ENCODE measurements at regions not wholly inside any gene's neighbourhood (a gene's known extent, or its start where the extent isn't known, plus 50 kb on each side); places are given as distances from the start of the nearest gene placed in this dataset.

- H3K36me3 ChIP-seq (ENCODE audit: insufficient read depth in 1 of 2, low read depth in 1 of 2), result no peaks in the 10 kb centered on the region
- ATAC-seq (peak; percentile 85 to 97 (median 86)), DNase-seq (no peak)
- H3K4me1 ChIP-seq, result no peaks in the 10 kb centered on the region
- no peaks in the 10 kb centered on the region for H3K27me3 ChIP-seq (ENCODE audit: insufficient read depth in 3 of 3, low read length in 2 of 3)
- intact Hi-C loops (cut with DNase I), result no loop called here
- H3K27ac ChIP-seq, result peak overlapping the region; percentile 39
- no peak overlapping the region for H3K4me3 ChIP-seq
- 86 to 88% (median 88%) methylated on average over 12 of the region's 12 CpGs for WGBS, 3 donors
- H3K9me3 ChIP-seq, result peaks cover 3% of the 10 kb centered on the region
- TF ChIP-seq CTCF (IDR thresholded peaks at IDR 0.05), result no peak
Observed at GRCh38 chr6:105780146-105780860, 305.8 kb upstream of the PRDM1 start.

GRCh38 chr6:105779110-105779509 is 307.0 kb upstream of the PRDM1 start:
- 36 to 54% (median 48%) methylated on average over 5 of the region's 5 CpGs for WGBS, 3 donors
- H3K27ac ChIP-seq, result no peak overlapping the region
- intact Hi-C loops (cut with DNase I), result no loop called here
- ATAC-seq (peak in 1 of 4 donors; percentile 63), DNase-seq (no peak)
- H3K4me3 ChIP-seq, result no peak overlapping the region
- H3K27me3 ChIP-seq (ENCODE audit: insufficient read depth in 3 of 3, low read length in 2 of 3), result no peaks in the 10 kb centered on the region
- no peak for TF ChIP-seq CTCF (IDR thresholded peaks at IDR 0.05)
- H3K4me1 ChIP-seq, result no peaks in the 10 kb centered on the region
- H3K36me3 ChIP-seq (ENCODE audit: insufficient read depth in 1 of 2, low read depth in 1 of 2), result no peaks in the 10 kb centered on the region
- H3K9me3 ChIP-seq, result peaks cover 9% of the 10 kb centered on the region

GRCh38 chr6:105775095-105775494 is 311.0 kb upstream of the PRDM1 start:
- DNase-seq, result no peak
- Histone ChIP-seq H3K9me3 (peaks cover 9% of the 10 kb centered on the region), H3K4me3 (no peak overlapping the region), H3K27ac (no peak overlapping the region), H3K27me3 (ENCODE audit: insufficient read depth in 3 of 3, low read length in 2 of 3) (no peaks in the 10 kb centered on the region), H3K36me3 (ENCODE audit: insufficient read depth in 1 of 2, low read depth in 1 of 2) (no peaks in the 10 kb centered on the region), H3K4me1 (no peaks in the 10 kb centered on the region)
- no peak for ATAC-seq
- 77 to 93% (median 85%) methylated on average over 1 of the region's 1 CpG for WGBS, 3 donors
- intact Hi-C loops (cut with DNase I), result no loop called here
- TF ChIP-seq CTCF (IDR thresholded peaks at IDR 0.05), result no peak

- DNase-seq (no peak), ATAC-seq (no peak)
- no peaks in the 10 kb centered on the region for H3K27me3 ChIP-seq (ENCODE audit: insufficient read depth in 3 of 3, low read length in 2 of 3)
- 80 to 94% (median 89%) methylated on average over 1 of the region's 1 CpG for WGBS, 3 donors
- H3K4me1 ChIP-seq, result no peaks in the 10 kb centered on the region
- no peak overlapping the region for H3K27ac ChIP-seq
- intact Hi-C loops (cut with DNase I), result no loop called here
- no peaks in the 10 kb centered on the region for H3K36me3 ChIP-seq (ENCODE audit: insufficient read depth in 1 of 2, low read depth in 1 of 2)
- TF ChIP-seq CTCF (IDR thresholded peaks at IDR 0.05), result no peak
- no peak overlapping the region for H3K4me3 ChIP-seq
- H3K9me3 ChIP-seq, result peaks cover 9% of the 10 kb centered on the region
Observed at GRCh38 chr6:105774247-105774646, 311.9 kb upstream of the PRDM1 start.

Data from psoas muscle (tissue), 7 donors.